ENCODE measurements at regions not wholly inside any gene's neighbourhood (a gene's known extent, or its start where the extent isn't known, plus 50 kb on each side); places are given as distances from the start of the nearest gene placed in this dataset.

GRCh38 chr2:150878356-150878755 is 383.3 kb downstream of the RBM43 start:
- WGBS (ENCODE audit: extremely low coverage, insufficient read length, low lambda C conversion rate) = no CpG with 5 or more reads among the region's 1 CpG
- no peak overlapping the region for H3T11ph ChIP-seq (ENCODE audit: low read length)
- H2AFZ ChIP-seq (ENCODE audit: low read length) = no peak overlapping the region
- no peaks in the 10 kb centered on the region; the same call in 1 of the 2 replicates for H3K27me3 Mint-ChIP-seq (ENCODE audit: low read depth)
- H2BK20ac ChIP-seq (ENCODE audit: low read depth, low read length, poor library complexity, severe bottlenecking) = no peak overlapping the region
- no peak overlapping the region for H2AK5ac ChIP-seq (ENCODE audit: insufficient read length, low read length)
- H3K4me2 ChIP-seq (ENCODE audit: insufficient read depth, insufficient read length, low read length) = no peak overlapping the region
- no peak overlapping the region for H4K5ac ChIP-seq (ENCODE audit: insufficient read length, low read depth, low read length)
- H4K91ac ChIP-seq (ENCODE audit: insufficient read length, low read depth, low read length) = no peak overlapping the region
- no peak overlapping the region for H3K27ac ChIP-seq (ENCODE audit: insufficient read length, low read depth, low read length)
- no peak overlapping the region for H3K4me3 Mint-ChIP-seq
- H3K23ac ChIP-seq (ENCODE audit: insufficient read length, low read depth, low read length) = no peak overlapping the region
- no peak overlapping the region; a peak in 1 of 7 replicates for H3K27ac Mint-ChIP-seq
- no peaks in the 10 kb centered on the region for H3K23me2 ChIP-seq (ENCODE audit: insufficient read length, low read depth, low read length, poor library complexity, severe bottlenecking)
- no peak overlapping the region for H2BK12ac ChIP-seq (ENCODE audit: insufficient read length, low read depth, low read length)
- no peak overlapping the region for H3K4ac ChIP-seq (ENCODE audit: low read depth, low read length)
- peaks cover 13% of the 10 kb centered on the region for H3K4me1 ChIP-seq (ENCODE audit: insufficient read depth, low read length)
- H3K14ac ChIP-seq (ENCODE audit: insufficient read depth, low read length) = no peak overlapping the region
- H2BK120ac ChIP-seq (ENCODE audit: low read depth, low read length, poor library complexity, severe bottlenecking) = no peak overlapping the region
- H4K8ac ChIP-seq (replicated peaks; ENCODE audit: insufficient read length, low read depth, low read length) = no peak overlapping the region
- no peak overlapping the region for H2BK5ac ChIP-seq (ENCODE audit: insufficient read length, low read length)
- no peaks in the 10 kb centered on the region for H4K20me1 ChIP-seq (ENCODE audit: control insufficient read depth, insufficient read depth, insufficient read length)
- H3K18ac ChIP-seq (ENCODE audit: insufficient read length, low read depth, low read length) = no peak overlapping the region
- H3K79me1 ChIP-seq (ENCODE audit: insufficient read depth, low read depth, low read length, poor library complexity, severe bottlenecking) = no peaks in the 10 kb centered on the region
- H3K36me3 Mint-ChIP-seq (ENCODE audit: insufficient read depth in 1 of 3, low read depth in 3 of 3) = peaks cover 6 to 22% (median 16%) of the 10 kb centered on the region in 3 experiments
- no peak for DNase-seq
- peaks cover 12 to 22% of the 10 kb centered on the region in 2 experiments for H3K9me3 Mint-ChIP-seq
- no peak overlapping the region for H2BK15ac ChIP-seq (ENCODE audit: low read depth, low read length)
- H3K9me3 ChIP-seq (ENCODE audit: control insufficient read depth, low read depth, low read length) = no peaks in the 10 kb centered on the region
- H3K79me2 ChIP-seq (ENCODE audit: insufficient read depth, low read length) = no peaks in the 10 kb centered on the region
- H3K56ac ChIP-seq (ENCODE audit: insufficient read length, low read depth, low read length) = no peak overlapping the region
- H3K27me3 ChIP-seq (ENCODE audit: insufficient read depth, low read length) = no peaks in the 10 kb centered on the region
- H3K4me1 Mint-ChIP-seq = peaks cover 45 to 54% of the 10 kb centered on the region in 2 experiments
- no peak for TF ChIP-seq CTCF (conservative IDR thresholded peaks at IDR 0.05)
- H3K9ac ChIP-seq (ENCODE audit: extremely low read depth, insufficient read length, low read length) = no peak overlapping the region

Data from H9 (cell line).